ENCODE measurements at regions not wholly inside any gene's neighbourhood (a gene's known extent, or its start where the extent isn't known, plus 50 kb on each side); places are given as distances from the start of the nearest gene placed in this dataset.
"Not testable (repeated sequence)": the region's sequence is repeated elsewhere in the genome, so short reads cannot be mapped to it uniquely, and the experiment has no call there.

DNA sequence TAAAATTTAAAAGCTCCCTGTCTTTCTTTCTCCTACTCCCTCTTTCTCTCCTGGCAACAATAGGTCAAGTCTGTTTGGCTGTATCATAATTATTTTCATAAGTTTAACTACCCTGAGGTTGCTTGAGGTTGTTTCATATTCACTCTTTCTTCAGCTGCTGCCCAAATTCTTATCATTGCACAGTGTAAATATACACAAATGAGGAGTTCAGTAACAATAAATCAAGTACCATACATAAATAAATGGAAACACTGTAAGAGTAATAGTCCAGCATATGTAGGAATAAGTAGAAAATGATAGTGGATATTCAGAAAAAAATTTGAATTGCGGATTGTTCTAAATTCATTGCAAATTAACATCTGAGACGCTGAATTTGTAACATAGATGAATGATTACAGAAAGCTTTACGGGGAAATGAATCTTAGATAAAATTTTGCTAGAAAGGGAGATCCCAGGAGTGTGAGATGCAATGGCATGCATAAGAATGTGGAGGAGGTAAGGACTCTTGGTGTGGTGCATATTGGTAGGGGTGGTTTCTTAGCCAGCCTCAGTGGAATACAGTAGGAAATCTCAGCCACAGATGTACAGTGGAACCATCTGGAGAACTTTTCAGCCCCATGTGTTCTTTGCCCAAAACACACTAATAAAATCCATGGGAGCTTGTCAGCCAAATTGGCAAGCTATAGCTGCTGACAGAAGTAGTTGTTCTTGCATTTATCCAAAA lies 480.7 kb downstream of the HTR1B start (continued):
- TF ChIP-seq, protein P1, sequence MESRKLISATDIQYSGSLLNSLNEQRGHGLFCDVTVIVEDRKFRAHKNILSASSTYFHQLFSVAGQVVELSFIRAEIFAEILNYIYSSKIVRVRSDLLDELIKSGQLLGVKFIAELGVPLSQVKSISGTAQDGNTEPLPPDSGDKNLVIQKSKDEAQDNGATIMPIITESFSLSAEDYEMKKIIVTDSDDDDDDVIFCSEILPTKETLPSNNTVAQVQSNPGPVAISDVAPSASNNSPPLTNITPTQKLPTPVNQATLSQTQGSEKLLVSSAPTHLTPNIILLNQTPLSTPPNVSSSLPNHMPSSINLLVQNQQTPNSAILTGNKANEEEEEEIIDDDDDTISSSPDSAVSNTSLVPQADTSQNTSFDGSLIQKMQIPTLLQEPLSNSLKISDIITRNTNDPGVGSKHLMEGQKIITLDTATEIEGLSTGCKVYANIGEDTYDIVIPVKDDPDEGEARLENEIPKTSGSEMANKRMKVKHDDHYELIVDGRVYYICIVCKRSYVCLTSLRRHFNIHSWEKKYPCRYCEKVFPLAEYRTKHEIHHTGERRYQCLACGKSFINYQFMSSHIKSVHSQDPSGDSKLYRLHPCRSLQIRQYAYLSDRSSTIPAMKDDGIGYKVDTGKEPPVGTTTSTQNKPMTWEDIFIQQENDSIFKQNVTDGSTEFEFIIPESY (IDR thresholded peaks at IDR 0.05), result no peak
- TF ChIP-seq JUND (IDR thresholded peaks at IDR 0.05) (no peak), NR2F2 (IDR thresholded peaks at IDR 0.05) (no peak), YY1 (IDR thresholded peaks at IDR 0.05) (no peak), HNF4A (conservative IDR thresholded peaks at IDR 0.05) (no peak)

DNA sequence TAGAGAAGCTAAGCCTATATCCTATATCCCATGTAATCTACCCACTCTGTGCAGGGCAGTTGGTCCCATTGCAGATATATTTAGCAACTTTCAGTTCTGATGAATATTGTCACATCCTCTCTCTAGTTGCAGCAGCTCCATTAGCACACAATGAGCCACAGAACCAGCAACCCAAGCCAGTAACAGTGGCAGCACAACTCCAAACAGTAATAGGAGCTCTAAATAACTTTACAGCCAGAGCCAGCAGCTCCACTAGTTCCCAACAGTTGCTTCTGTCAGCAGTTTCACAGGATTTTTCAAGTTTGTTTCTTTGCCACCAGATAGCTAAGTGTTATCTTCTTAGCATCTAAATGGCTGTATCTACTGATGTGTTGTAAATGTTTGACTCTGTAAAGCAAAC lies 490.8 kb downstream of the HTR1B start:
- no peaks in the 10 kb centered on the region for H3K36me3 ChIP-seq (ENCODE audit: control insufficient read depth in 4 of 4, insufficient read depth in 3 of 4, low read depth in 1 of 4, low read length in 3 of 4)
- no peak overlapping the region for H3K4me3 ChIP-seq (ENCODE audit: low read depth in 1 of 3, low read length in 3 of 3)
- DNase-seq (ENCODE audit: low spot score), result no peak
- no peaks in the 10 kb centered on the region for H3K9me3 ChIP-seq (ENCODE audit: control insufficient read depth in 4 of 4, low read length in 3 of 4)
- H3K27me3 ChIP-seq (ENCODE audit: control insufficient read depth in 4 of 4, insufficient read depth in 4 of 4, low read length in 3 of 4), result no peaks in the 10 kb centered on the region
- TF ChIP-seq, protein P1 (IDR thresholded peaks at IDR 0.05), result no peak
- TF ChIP-seq RXRA (IDR thresholded peaks at IDR 0.05) (no peak), EGR1 (IDR thresholded peaks at IDR 0.05; ENCODE audit: low read depth in 2 of 2) (no peak), YY1 (IDR thresholded peaks at IDR 0.05) (no peak), HNF4A (conservative IDR thresholded peaks at IDR 0.05) (no peak), FOXA1 (IDR thresholded peaks at IDR 0.05) (no peak), HNF4G (IDR thresholded peaks at IDR 0.05) (no peak)
- TF ChIP-seq, protein P2, sequence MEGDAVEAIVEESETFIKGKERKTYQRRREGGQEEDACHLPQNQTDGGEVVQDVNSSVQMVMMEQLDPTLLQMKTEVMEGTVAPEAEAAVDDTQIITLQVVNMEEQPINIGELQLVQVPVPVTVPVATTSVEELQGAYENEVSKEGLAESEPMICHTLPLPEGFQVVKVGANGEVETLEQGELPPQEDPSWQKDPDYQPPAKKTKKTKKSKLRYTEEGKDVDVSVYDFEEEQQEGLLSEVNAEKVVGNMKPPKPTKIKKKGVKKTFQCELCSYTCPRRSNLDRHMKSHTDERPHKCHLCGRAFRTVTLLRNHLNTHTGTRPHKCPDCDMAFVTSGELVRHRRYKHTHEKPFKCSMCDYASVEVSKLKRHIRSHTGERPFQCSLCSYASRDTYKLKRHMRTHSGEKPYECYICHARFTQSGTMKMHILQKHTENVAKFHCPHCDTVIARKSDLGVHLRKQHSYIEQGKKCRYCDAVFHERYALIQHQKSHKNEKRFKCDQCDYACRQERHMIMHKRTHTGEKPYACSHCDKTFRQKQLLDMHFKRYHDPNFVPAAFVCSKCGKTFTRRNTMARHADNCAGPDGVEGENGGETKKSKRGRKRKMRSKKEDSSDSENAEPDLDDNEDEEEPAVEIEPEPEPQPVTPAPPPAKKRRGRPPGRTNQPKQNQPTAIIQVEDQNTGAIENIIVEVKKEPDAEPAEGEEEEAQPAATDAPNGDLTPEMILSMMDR (IDR thresholded peaks at IDR 0.05; ENCODE audit: low read depth, low read length, missing input control), result no peak
- no peaks in the 10 kb centered on the region for H3K4me1 ChIP-seq (ENCODE audit: control insufficient read depth in 4 of 4, insufficient read depth in 4 of 4, low read length in 3 of 4)
- no peak overlapping the region for H3K9ac ChIP-seq (ENCODE audit: low read depth in 1 of 2, low read length in 2 of 2)
- H3K27ac ChIP-seq (ENCODE audit: low read depth in 1 of 2, low read length in 2 of 2), result no peak overlapping the region

DNA sequence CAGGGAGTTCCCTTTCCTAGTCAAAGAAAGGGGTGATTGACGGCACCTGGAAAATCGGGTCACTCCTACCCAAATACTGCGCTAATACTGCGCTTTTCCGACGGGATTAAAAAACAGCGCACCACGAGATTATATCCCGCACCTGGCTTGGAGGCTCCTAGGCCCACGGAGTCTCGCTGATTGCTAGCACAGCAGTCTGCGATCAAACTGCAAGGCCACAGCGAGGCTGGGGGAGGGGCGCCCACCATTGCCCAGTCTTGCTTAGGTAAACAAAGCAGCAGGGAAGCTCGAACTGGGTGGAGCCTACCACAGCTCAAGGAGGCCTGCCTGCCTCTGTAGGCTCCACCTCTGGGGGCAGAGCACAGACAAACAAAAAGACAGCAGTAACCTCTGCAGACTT lies 504.1 kb downstream of the HTR1B start:
- not testable (repeated sequence) for H3K4me1 ChIP-seq (ENCODE audit: control insufficient read depth in 4 of 4, insufficient read depth in 4 of 4, low read length in 3 of 4); H3K9ac ChIP-seq (ENCODE audit: low read depth in 1 of 2, low read length in 2 of 2); H3K9me3 ChIP-seq (ENCODE audit: control insufficient read depth in 4 of 4, low read length in 3 of 4); H3K27ac ChIP-seq (ENCODE audit: low read depth in 1 of 2, low read length in 2 of 2); H3K27me3 ChIP-seq (ENCODE audit: control insufficient read depth in 4 of 4, insufficient read depth in 4 of 4, low read length in 3 of 4); DNase-seq (ENCODE audit: low spot score); H3K36me3 ChIP-seq (ENCODE audit: control insufficient read depth in 4 of 4, insufficient read depth in 3 of 4, low read depth in 1 of 4, low read length in 3 of 4); H3K4me3 ChIP-seq (ENCODE audit: low read depth in 1 of 3, low read length in 3 of 3)
- 90% methylated on average over 15 of the region's 15 CpGs for WGBS

All from liver (tissue), 8 donors.